RWPE2 (cell line): ENCODE measurements at regions not wholly inside any gene's neighbourhood (a gene's known extent, or its start where the extent isn't known, plus 50 kb on each side); places are given as distances from the start of the nearest gene placed in this dataset.

Source experiments
- ATAC-seq: fragments of 200-7000 bp; cut with Tn5 transposase; 3 replicates; pipeline ENCODE4 v1.9.1; 2021; ENCODE audit warnings: low read depth
- DNase-seq: peaks from one replicate; pipeline ENCODE4 v3.0.0-alpha.2; 2020; ENCODE audit warnings: low spot score
- H3K27ac ChIP-seq: fragments of 450-650 bp; 2 replicates; pipeline ENCODE4 v1.5.1; 2017; ENCODE audit warnings: mild to moderate bottlenecking; ENCODE audit not compliant: poor library complexity, severe bottlenecking
- H3K27me3 ChIP-seq: fragments of 250-450 bp; sonication (Bioruptor Pico); 2 replicates; pipeline ENCODE4 v1.5.1; 2021; ENCODE audit warnings: mild to moderate bottlenecking, moderate library complexity; ENCODE audit not compliant: insufficient read depth, poor library complexity, severe bottlenecking
- H3K36me3 ChIP-seq: fragments of 250-450 bp; sonication (Bioruptor Pico); 2 replicates; pipeline ENCODE4 v1.5.1; 2020; ENCODE audit warnings: low read depth, mild to moderate bottlenecking, moderate library complexity
- H3K4me1 ChIP-seq: fragments of 250-450 bp; sonication (Bioruptor Pico); 2 replicates; pipeline ENCODE4 v1.5.1; 2021; ENCODE audit warnings: mild to moderate bottlenecking, moderate library complexity; ENCODE audit not compliant: insufficient read depth, poor library complexity, severe bottlenecking
- H3K4me3 ChIP-seq: fragments of 250-450 bp; sonication (Bioruptor Pico); 2 replicates; pipeline ENCODE4 v1.5.1; 2021; ENCODE audit warnings: mild to moderate bottlenecking, moderate library complexity; ENCODE audit not compliant: severe bottlenecking
- H3K9me3 ChIP-seq: fragments of 250-450 bp; sonication (Bioruptor Pico); 2 replicates; pipeline ENCODE4 v1.5.1; 2021; ENCODE audit warnings: mild to moderate bottlenecking, moderate library complexity; ENCODE audit not compliant: severe bottlenecking
- TF ChIP-seq, protein P1 (sequence below): fragments of 450-650 bp; IDR thresholded peaks from one replicate; pipeline ENCODE4 v1.5.1; 2017; ENCODE audit warnings: mild to moderate bottlenecking, moderate library complexity; ENCODE audit not compliant: poor library complexity, severe bottlenecking

DNA sequence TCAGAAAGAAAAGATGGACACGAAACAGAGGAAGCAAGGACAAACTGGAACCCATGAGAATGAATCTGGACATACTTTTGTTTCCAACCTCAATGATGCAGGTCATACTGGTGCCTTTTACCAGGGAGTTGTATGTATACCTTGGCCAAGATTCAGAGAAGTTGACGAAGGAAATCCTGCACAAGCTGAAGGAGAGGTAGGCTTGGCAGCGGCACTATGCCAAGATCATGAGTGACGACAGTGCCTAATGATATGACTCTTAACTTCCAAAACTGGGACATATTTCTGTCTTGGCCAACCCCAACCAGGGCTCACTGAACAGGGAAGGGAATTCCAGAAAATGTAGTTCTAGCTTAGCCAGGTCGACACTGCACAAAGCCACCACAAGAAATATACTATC, 149.2 kb upstream of the SLCO3A1 start:
- no peak overlapping the region for H3K27ac ChIP-seq
- H3K9me3 ChIP-seq, result no peaks in the 10 kb centered on the region
- H3K4me3 ChIP-seq, result no peak overlapping the region
- TF ChIP-seq, protein P1, sequence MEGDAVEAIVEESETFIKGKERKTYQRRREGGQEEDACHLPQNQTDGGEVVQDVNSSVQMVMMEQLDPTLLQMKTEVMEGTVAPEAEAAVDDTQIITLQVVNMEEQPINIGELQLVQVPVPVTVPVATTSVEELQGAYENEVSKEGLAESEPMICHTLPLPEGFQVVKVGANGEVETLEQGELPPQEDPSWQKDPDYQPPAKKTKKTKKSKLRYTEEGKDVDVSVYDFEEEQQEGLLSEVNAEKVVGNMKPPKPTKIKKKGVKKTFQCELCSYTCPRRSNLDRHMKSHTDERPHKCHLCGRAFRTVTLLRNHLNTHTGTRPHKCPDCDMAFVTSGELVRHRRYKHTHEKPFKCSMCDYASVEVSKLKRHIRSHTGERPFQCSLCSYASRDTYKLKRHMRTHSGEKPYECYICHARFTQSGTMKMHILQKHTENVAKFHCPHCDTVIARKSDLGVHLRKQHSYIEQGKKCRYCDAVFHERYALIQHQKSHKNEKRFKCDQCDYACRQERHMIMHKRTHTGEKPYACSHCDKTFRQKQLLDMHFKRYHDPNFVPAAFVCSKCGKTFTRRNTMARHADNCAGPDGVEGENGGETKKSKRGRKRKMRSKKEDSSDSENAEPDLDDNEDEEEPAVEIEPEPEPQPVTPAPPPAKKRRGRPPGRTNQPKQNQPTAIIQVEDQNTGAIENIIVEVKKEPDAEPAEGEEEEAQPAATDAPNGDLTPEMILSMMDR, result no peak
- ATAC-seq, result no peak
- H3K27me3 ChIP-seq, result no peaks in the 10 kb centered on the region
- no peaks in the 10 kb centered on the region for H3K4me1 ChIP-seq
- H3K36me3 ChIP-seq, result no peaks in the 10 kb centered on the region
- no peak for DNase-seq

DNA sequence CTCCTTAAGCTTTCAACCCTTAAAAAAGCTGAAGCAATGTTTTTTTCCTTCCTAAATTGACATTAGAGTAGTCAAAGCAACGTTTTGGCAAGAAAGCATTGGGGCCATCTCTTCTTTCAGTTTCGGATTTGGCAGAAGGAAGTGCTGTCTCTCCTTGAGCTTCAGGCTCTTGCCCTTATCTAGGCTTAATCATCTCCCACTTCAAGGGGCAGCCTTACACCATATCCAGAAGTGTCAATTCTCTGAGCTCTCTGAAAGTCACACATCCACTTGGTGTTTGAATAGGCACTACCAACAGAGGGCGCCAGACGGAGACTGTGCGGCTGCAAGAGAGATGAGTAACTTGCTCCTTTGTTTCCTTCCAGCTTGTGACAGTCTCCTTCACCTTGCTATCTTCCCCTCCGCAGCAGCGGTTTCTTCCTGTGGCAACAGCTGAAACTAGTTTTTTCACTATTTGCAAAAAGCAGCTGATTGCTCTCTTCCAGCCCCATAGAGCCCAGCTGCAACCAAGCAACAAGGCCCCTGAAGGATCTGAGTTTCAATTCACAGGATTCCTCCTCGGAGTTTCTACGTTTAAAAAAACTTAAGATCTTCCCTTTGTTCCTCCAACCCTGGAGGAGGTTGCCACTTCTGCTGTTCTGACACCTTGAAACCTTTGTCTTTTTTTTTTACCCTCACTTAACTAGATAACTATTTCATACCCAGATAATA, 147.0 kb upstream of the SLCO3A1 start:
- H3K36me3 ChIP-seq, result no peaks in the 10 kb centered on the region
- TF ChIP-seq, protein P1, result peak; percentile 98
- no peak overlapping the region for H3K27ac ChIP-seq
- DNase-seq (no peak), ATAC-seq (peak; percentile 78)
- no peak overlapping the region for H3K4me3 ChIP-seq
- no peaks in the 10 kb centered on the region for H3K9me3 ChIP-seq
- peaks cover 8% of the 10 kb centered on the region for H3K4me1 ChIP-seq
- no peaks in the 10 kb centered on the region for H3K27me3 ChIP-seq

DNA sequence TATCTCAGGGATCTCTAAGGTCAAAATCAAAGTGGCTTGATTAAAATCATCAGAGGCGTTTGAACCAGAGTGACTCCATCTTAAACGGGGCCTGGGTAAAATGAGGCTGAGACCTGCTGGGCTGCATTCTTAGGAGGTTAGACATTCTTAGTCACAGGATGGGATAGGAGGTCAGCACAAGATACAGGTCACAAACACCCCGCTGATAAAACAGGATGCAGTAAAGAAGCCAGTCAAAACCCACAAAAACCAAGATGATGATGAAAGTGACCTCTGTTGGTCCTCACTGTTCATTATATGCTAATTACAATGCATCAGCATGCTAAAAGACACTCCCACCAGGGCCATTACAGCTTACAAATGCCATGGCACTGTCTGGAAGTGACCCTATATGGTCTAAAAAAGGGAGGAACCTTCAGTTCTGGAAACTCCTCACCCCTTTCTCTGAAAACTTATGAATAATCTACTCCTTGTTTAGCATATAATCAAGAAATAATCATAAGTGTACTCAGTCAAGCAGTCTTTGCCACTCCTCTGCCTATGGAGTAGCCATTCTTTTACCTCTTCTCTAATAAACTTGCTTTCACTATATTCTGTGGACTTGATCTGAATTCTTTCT, 143.3 kb upstream of the SLCO3A1 start:
- no peak for DNase-seq
- TF ChIP-seq, protein P1, result no peak
- H3K36me3 ChIP-seq, result no peaks in the 10 kb centered on the region
- no peak overlapping the region for H3K4me3 ChIP-seq
- peaks cover under 1% of the 10 kb centered on the region for H3K27me3 ChIP-seq
- H3K4me1 ChIP-seq, result peaks cover 8% of the 10 kb centered on the region
- H3K9me3 ChIP-seq, result no peaks in the 10 kb centered on the region
- H3K27ac ChIP-seq, result no peak overlapping the region
- ATAC-seq, result peak; percentile 53

DNA sequence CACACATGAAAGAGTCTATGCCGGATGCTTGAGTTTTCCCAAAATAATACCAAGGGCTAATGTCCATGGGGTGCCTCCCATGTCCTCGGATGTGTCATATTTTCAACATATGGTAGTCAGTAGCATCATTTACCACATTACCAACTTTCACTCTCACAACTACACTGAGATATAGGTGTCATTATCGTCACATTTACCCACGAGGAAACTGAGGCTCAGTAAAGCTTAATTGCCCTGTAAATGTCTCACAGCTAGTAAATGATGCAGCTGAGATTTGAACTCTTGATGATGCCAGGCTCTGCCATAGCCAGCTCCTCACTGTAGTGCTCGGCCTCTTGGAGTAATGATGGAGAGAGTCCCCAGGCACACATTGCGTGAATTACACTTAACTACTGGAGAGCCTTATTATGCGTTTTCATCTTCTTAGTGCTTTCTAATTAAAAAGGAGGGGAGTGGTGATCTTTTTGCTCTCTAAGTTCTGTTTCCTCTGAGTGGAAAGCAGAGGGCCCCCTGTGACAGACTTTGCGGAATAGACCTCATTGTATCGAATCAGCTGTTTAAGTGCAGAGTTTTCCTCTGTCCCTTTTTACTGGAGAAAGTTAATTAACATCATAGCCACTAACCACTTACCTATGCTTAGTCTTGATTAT, 142.0 kb upstream of the SLCO3A1 start:
- Histone ChIP-seq H3K4me1 (peaks cover 8% of the 10 kb centered on the region), H3K27ac (no peak overlapping the region), H3K27me3 (peaks cover 4% of the 10 kb centered on the region), H3K4me3 (no peak overlapping the region), H3K9me3 (no peaks in the 10 kb centered on the region), H3K36me3 (no peaks in the 10 kb centered on the region)
- no peak for DNase-seq
- no peak for ATAC-seq
- TF ChIP-seq, protein P1, result no peak
